HG02852 (cell line): ENCODE measurements at regions not wholly inside any gene's neighbourhood (a gene's known extent, or its start where the extent isn't known, plus 50 kb on each side); places are given as distances from the start of the nearest gene placed in this dataset.
A peak's percentile ranks its signal among the peaks of the same experiment; 100 is the strongest.
"Not testable (repeated sequence)": the region's sequence is repeated elsewhere in the genome, so short reads cannot be mapped to it uniquely, and the experiment has no call there.

Source experiments
- ATAC-seq: cut with Tn5 transposase; IDR thresholded peaks from one replicate; pipeline ENCODE4 v1.9.1; 2021; ENCODE audit warnings: mild to moderate bottlenecking, moderate library complexity; ENCODE audit not compliant: unreplicated experiment

- ATAC-seq, result no peak
Measured at GRCh38 chr2:88857274-88857741, 165.8 kb downstream of the RPIA start.

- ATAC-seq, result peak; percentile 16
Measured at GRCh38 chr2:88857951-88858411, 166.5 kb downstream of the RPIA start.

- no peak for ATAC-seq
Measured at GRCh38 chr2:88859461-88859860, 168.0 kb downstream of the RPIA start.

- no peak for ATAC-seq
Measured at GRCh38 chr2:88860421-88861075, 169.1 kb downstream of the RPIA start.

GRCh38 chr2:88865801-88866371 lies 174.4 kb downstream of the RPIA start:
- peak; percentile 77 for ATAC-seq

- ATAC-seq, result no peak
Measured at GRCh38 chr2:88866756-88867155, 175.3 kb downstream of the RPIA start.

- ATAC-seq, result no peak
Measured at GRCh38 chr2:88868861-88869260, 177.4 kb downstream of the RPIA start.

GRCh38 chr2:88870267-88870839 lies 178.9 kb downstream of the RPIA start:
- ATAC-seq, result no peak

GRCh38 chr2:88871336-88871735 lies 179.9 kb downstream of the RPIA start:
- ATAC-seq, result no peak

- no peak for ATAC-seq
Measured at GRCh38 chr2:88873620-88874019, 182.1 kb downstream of the RPIA start.

- no peak for ATAC-seq
Measured at GRCh38 chr2:88874063-88874657, 182.7 kb downstream of the RPIA start.

- ATAC-seq, result no peak
Measured at GRCh38 chr2:88875736-88876135, 184.3 kb downstream of the RPIA start.

GRCh38 chr2:88880441-88880953 lies 189.0 kb downstream of the RPIA start:
- ATAC-seq, result no peak

GRCh38 chr2:88885275-88885674 lies 193.8 kb downstream of the RPIA start:
- peak; percentile 76 for ATAC-seq

GRCh38 chr2:88885679-88886416 lies 194.4 kb downstream of the RPIA start:
- ATAC-seq, result no peak

- not testable (repeated sequence) for ATAC-seq
Measured at GRCh38 chr2:88887466-88887865, 196.0 kb downstream of the RPIA start.

- no peak for ATAC-seq
Measured at GRCh38 chr2:88892207-88892606, 200.7 kb downstream of the RPIA start.

GRCh38 chr2:88892788-88893187 lies 201.3 kb downstream of the RPIA start:
- ATAC-seq, result no peak

- ATAC-seq, result no peak
Measured at GRCh38 chr2:88896971-88897370, 205.5 kb downstream of the RPIA start.

GRCh38 chr2:88897715-88898114 lies 206.2 kb downstream of the RPIA start:
- no peak for ATAC-seq

GRCh38 chr2:88903749-88904353 lies 212.4 kb downstream of the RPIA start:
- no peak for ATAC-seq
